RWPE2 (cell line): ENCODE measurements at regions not wholly inside any gene's neighbourhood (a gene's known extent, or its start where the extent isn't known, plus 50 kb on each side); places are given as distances from the start of the nearest gene placed in this dataset.

Source experiments
- ATAC-seq: fragments of 200-7000 bp; cut with Tn5 transposase; 3 replicates; pipeline ENCODE4 v1.9.1; 2021; ENCODE audit warnings: low read depth
- DNase-seq: peaks from one replicate; pipeline ENCODE4 v3.0.0-alpha.2; 2020; ENCODE audit warnings: low spot score
- H3K27ac ChIP-seq: fragments of 450-650 bp; 2 replicates; pipeline ENCODE4 v1.5.1; 2017; ENCODE audit warnings: mild to moderate bottlenecking; ENCODE audit not compliant: poor library complexity, severe bottlenecking
- H3K27me3 ChIP-seq: fragments of 250-450 bp; sonication (Bioruptor Pico); 2 replicates; pipeline ENCODE4 v1.5.1; 2021; ENCODE audit warnings: mild to moderate bottlenecking, moderate library complexity; ENCODE audit not compliant: insufficient read depth, poor library complexity, severe bottlenecking
- H3K36me3 ChIP-seq: fragments of 250-450 bp; sonication (Bioruptor Pico); 2 replicates; pipeline ENCODE4 v1.5.1; 2020; ENCODE audit warnings: low read depth, mild to moderate bottlenecking, moderate library complexity
- H3K4me1 ChIP-seq: fragments of 250-450 bp; sonication (Bioruptor Pico); 2 replicates; pipeline ENCODE4 v1.5.1; 2021; ENCODE audit warnings: mild to moderate bottlenecking, moderate library complexity; ENCODE audit not compliant: insufficient read depth, poor library complexity, severe bottlenecking
- H3K4me3 ChIP-seq: fragments of 250-450 bp; sonication (Bioruptor Pico); 2 replicates; pipeline ENCODE4 v1.5.1; 2021; ENCODE audit warnings: mild to moderate bottlenecking, moderate library complexity; ENCODE audit not compliant: severe bottlenecking
- H3K9me3 ChIP-seq: fragments of 250-450 bp; sonication (Bioruptor Pico); 2 replicates; pipeline ENCODE4 v1.5.1; 2021; ENCODE audit warnings: mild to moderate bottlenecking, moderate library complexity; ENCODE audit not compliant: severe bottlenecking
- CTCF ChIP-seq: fragments of 450-650 bp; IDR thresholded peaks from one replicate; pipeline ENCODE4 v1.5.1; 2017; ENCODE audit warnings: mild to moderate bottlenecking, moderate library complexity; ENCODE audit not compliant: poor library complexity, severe bottlenecking

GRCh38 chr3:63745757-63746156 lies 73.3 kb upstream of the C3orf49 start:
- H3K4me3 ChIP-seq, result no peak overlapping the region
- no peak for ATAC-seq
- H3K27ac ChIP-seq, result no peak overlapping the region
- H3K4me1 ChIP-seq, result no peaks in the 10 kb centered on the region
- DNase-seq, result no peak
- H3K27me3 ChIP-seq, result no peaks in the 10 kb centered on the region
- TF ChIP-seq CTCF, result no peak
- H3K9me3 ChIP-seq, result no peaks in the 10 kb centered on the region
- H3K36me3 ChIP-seq, result no peaks in the 10 kb centered on the region

DNA sequence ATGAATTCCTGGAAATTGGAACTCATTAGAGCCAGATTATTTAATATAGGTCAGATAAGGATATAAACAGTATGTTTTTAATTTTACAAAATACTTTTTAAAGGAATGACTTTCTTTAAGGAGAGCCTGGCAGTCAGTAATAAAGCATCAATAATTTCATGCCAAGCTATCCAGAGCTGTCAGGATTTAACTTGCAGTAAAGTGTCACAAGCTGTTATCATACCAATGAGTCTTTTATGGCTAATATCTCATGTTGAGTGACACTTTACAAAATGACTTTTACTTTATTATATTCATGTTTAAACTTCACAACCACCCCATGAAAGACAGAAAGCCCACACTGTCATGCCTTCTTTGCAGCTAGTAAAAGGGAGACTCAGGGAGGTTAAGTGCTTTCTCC lies 72.9 kb upstream of the C3orf49 start:
- H3K4me1 ChIP-seq, result no peaks in the 10 kb centered on the region
- TF ChIP-seq CTCF, result no peak
- no peaks in the 10 kb centered on the region for H3K27me3 ChIP-seq
- H3K36me3 ChIP-seq, result no peaks in the 10 kb centered on the region
- no peaks in the 10 kb centered on the region for H3K9me3 ChIP-seq
- DNase-seq, result no peak
- ATAC-seq, result no peak
- H3K27ac ChIP-seq, result no peak overlapping the region
- no peak overlapping the region for H3K4me3 ChIP-seq

DNA sequence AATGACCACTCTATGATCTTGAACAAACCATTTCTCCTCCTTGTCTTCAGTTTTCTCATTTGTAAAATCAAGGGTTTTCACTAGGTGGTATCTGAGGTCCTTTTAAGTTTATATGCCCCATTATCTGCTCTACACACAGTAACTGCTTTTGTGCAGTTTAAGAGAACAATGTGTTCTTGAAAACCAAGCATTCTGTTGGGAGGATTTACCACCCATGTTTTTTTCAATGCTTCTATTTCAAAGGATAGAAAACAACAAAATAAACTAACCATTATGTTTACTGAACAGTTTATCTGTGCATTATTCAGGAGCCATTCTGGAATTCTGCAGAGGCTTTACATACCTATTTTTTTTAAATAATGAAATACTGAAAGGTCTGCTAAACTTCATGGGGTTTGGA lies 67.6 kb upstream of the C3orf49 start:
- ATAC-seq (no peak), DNase-seq (no peak)
- no peaks in the 10 kb centered on the region for H3K36me3 ChIP-seq
- no peak for TF ChIP-seq CTCF
- no peak overlapping the region for H3K27ac ChIP-seq
- no peak overlapping the region for H3K4me3 ChIP-seq
- H3K27me3 ChIP-seq, result no peaks in the 10 kb centered on the region
- no peaks in the 10 kb centered on the region for H3K4me1 ChIP-seq
- no peaks in the 10 kb centered on the region for H3K9me3 ChIP-seq

DNA sequence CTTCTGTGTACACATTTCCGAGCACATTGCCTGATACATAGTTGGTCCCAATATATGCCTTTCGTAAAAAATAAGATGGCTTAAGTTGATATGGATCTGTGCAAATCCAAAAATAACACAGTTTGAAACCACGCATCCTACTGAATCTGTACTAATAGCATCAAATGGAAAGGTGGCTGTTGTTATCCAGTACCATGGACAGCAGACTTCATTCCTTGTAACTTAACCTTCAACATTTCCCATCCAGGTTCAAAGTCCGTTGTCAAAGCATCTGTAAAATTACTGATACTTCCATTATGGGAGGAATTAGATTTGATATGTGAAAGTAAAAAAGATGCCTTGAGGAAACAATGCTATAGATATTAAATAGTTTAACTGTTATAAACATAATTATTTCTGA lies 65.5 kb upstream of the C3orf49 start:
- Histone ChIP-seq H3K4me1 (no peaks in the 10 kb centered on the region), H3K27me3 (no peaks in the 10 kb centered on the region), H3K9me3 (no peaks in the 10 kb centered on the region), H3K36me3 (no peaks in the 10 kb centered on the region), H3K4me3 (no peak overlapping the region), H3K27ac (no peak overlapping the region)
- no peak for TF ChIP-seq CTCF
- DNase-seq (no peak), ATAC-seq (no peak; the same call in 2 of the 3 replicates)

- ATAC-seq, result no peak
- DNase-seq, result no peak
- H3K4me1 ChIP-seq, result no peaks in the 10 kb centered on the region
- TF ChIP-seq CTCF, result no peak
- no peak overlapping the region for H3K4me3 ChIP-seq
- no peaks in the 10 kb centered on the region for H3K9me3 ChIP-seq
- H3K27ac ChIP-seq, result no peak overlapping the region
- H3K36me3 ChIP-seq, result no peaks in the 10 kb centered on the region
- H3K27me3 ChIP-seq, result no peaks in the 10 kb centered on the region
Measured at GRCh38 chr3:63753995-63754394, 65.1 kb upstream of the C3orf49 start.
